K562 (cell line): ENCODE measurements at regions not wholly inside any gene's neighbourhood (a gene's known extent, or its start where the extent isn't known, plus 50 kb on each side); places are given as distances from the start of the nearest gene placed in this dataset.

Experiments used
- CBX8 ChIP-seq: fragments of 200-600 bp; sonication (generic); IDR thresholded peaks from 2 replicates; pipeline ENCODE4 v1.6.1; 2012; ENCODE audit warnings: borderline replicate concordance, mixed run types, low read depth, mild to moderate bottlenecking, moderate library complexity, mixed read lengths, low read length, control low read depth, inconsistent platforms; ENCODE audit not compliant: poor library complexity, severe bottlenecking; ENCODE audit errors: extremely low read depth
- ELF1 ChIP-seq: fragments of 200-800 bp; sonication (Bioruptor generic); IDR thresholded peaks from 2 replicates; pipeline ENCODE4 v1.6.1; 2016; ENCODE audit warnings: missing genetic modification characterization, missing compliant biosample characterization
- ELK1 ChIP-seq: sonication (generic); formaldehyde crosslinking; IDR thresholded peaks from 2 replicates; pipeline ENCODE4 v1.8.1; 2022; ENCODE audit warnings: missing genetic modification reagents
- ETS2 ChIP-seq: IDR thresholded peaks from 2 replicates; pipeline ENCODE4 v1.6.1; 2016; ENCODE audit warnings: borderline replicate concordance, missing genetic modification characterization, mild to moderate bottlenecking, moderate library complexity, missing compliant biosample characterization; ENCODE audit not compliant: poor library complexity, severe bottlenecking
- FOSL1 ChIP-seq: fragments of 200-800 bp; sonication (Bioruptor generic); conservative IDR thresholded peaks from 2 replicates; pipeline ENCODE4 v1.6.1; 2016; ENCODE audit warnings: missing genetic modification characterization, missing compliant biosample characterization
- HDAC3 ChIP-seq: fragments of 450-650 bp; IDR thresholded peaks from 2 replicates; pipeline ENCODE4 v1.6.1; 2018; ENCODE audit warnings: borderline replicate concordance, mild to moderate bottlenecking, moderate library complexity; ENCODE audit not compliant: partially characterized antibody
- NR2F6 ChIP-seq: fragments of 450-650 bp; formaldehyde crosslinking; IDR thresholded peaks from 2 replicates; pipeline ENCODE4 v1.4.0; 2020; ENCODE audit warnings: mild to moderate bottlenecking
- NRF1 ChIP-seq, 2 experiments: fragments of 450-650 bp; IDR thresholded peaks in 1 of 2; conservative IDR thresholded peaks in 1 of 2; 2 replicates each; pipeline ENCODE4 v1.6.1; 2014; ENCODE audit warnings: mild to moderate bottlenecking in 2 of 2
- POLR2A ChIP-seq: fragments of 450-650 bp; conservative IDR thresholded peaks from 2 replicates; pipeline ENCODE4 v1.6.1; 2016
- POLR2AphosphoS5 ChIP-seq: IDR thresholded peaks from 2 replicates; pipeline ENCODE4 v1.6.1; 2011; ENCODE audit warnings: mild to moderate bottlenecking, low read depth, low read length, moderate library complexity; ENCODE audit not compliant: control insufficient read depth, insufficient read depth
- SAFB2 ChIP-seq: fragments of 200-400 bp; formaldehyde crosslinking; IDR thresholded peaks from 2 replicates; pipeline ENCODE4 v1.6.1; 2018; ENCODE audit warnings: borderline replicate concordance, low read length, low read depth, moderate library complexity; ENCODE audit not compliant: severe bottlenecking
- TAF1 ChIP-seq: IDR thresholded peaks from 2 replicates; pipeline ENCODE4 v1.6.1; 2011; ENCODE audit warnings: mild to moderate bottlenecking, low read length, moderate library complexity; ENCODE audit not compliant: insufficient read depth, control insufficient read depth, severe bottlenecking; ENCODE audit errors: extremely low read depth
- ZBTB34 ChIP-seq: fragments of 250-450 bp; sonication (Bioruptor Pico); IDR thresholded peaks from 2 replicates; pipeline ENCODE4 v1.8.0; 2021; ENCODE audit warnings: mild to moderate bottlenecking, moderate library complexity

- TF ChIP-seq SAFB2 (no peak), POLR2AphosphoS5 (no peak), FOSL1 (no peak), ELK1 (no peak), POLR2A (no peak), NR2F6 (CRISPR knock-in tag) (no peak), ELF1 (no peak), NRF1 (conservative IDR thresholded peaks at IDR 0.05 in 1 of 2, IDR thresholded peaks at IDR 0.05 in 1 of 2) (no peak), HDAC3 (no peak), CBX8 (no peak), ETS2 (no peak), TAF1 (no peak), ZBTB34 (CRISPR knock-in tag) (no peak)
Measured at GRCh38 chr4:181475359-181475758, 767.8 kb upstream of the TENM3 start.
